ENCODE measurements at regions not wholly inside any gene's neighbourhood (a gene's known extent, or its start where the extent isn't known, plus 50 kb on each side); places are given as distances from the start of the nearest gene placed in this dataset.

- no TSS peak for BruUV-seq (replicated peaks)
- no peak overlapping the region for H3K4me3 Mint-ChIP-seq (ENCODE audit: low read depth, unreplicated experiment)
- H3K27me3 Mint-ChIP-seq (ENCODE audit: unreplicated experiment), result no peaks in the 10 kb centered on the region
- H3K27ac Mint-ChIP-seq (ENCODE audit: unreplicated experiment), result no peak overlapping the region
- no peaks in the 10 kb centered on the region for H3K4me1 Mint-ChIP-seq (ENCODE audit: low read depth, unreplicated experiment)
- no peaks in the 10 kb centered on the region for H3K36me3 Mint-ChIP-seq (ENCODE audit: insufficient read depth, unreplicated experiment)
- intact Hi-C loops (cut with micrococcal nuclease; ENCODE audit: unreplicated experiment), result no loop called here
- no peaks in the 10 kb centered on the region for H3K9me3 Mint-ChIP-seq (ENCODE audit: low read depth, unreplicated experiment)
- CTCF ChIA-PET, result no interaction called here
- TF ChIP-seq, protein P1, sequence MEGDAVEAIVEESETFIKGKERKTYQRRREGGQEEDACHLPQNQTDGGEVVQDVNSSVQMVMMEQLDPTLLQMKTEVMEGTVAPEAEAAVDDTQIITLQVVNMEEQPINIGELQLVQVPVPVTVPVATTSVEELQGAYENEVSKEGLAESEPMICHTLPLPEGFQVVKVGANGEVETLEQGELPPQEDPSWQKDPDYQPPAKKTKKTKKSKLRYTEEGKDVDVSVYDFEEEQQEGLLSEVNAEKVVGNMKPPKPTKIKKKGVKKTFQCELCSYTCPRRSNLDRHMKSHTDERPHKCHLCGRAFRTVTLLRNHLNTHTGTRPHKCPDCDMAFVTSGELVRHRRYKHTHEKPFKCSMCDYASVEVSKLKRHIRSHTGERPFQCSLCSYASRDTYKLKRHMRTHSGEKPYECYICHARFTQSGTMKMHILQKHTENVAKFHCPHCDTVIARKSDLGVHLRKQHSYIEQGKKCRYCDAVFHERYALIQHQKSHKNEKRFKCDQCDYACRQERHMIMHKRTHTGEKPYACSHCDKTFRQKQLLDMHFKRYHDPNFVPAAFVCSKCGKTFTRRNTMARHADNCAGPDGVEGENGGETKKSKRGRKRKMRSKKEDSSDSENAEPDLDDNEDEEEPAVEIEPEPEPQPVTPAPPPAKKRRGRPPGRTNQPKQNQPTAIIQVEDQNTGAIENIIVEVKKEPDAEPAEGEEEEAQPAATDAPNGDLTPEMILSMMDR (IDR thresholded peaks at IDR 0.05; ENCODE audit: unreplicated experiment), result no peak
- no peak for DNase-seq
Measured at GRCh38 chr4:158018221-158018830, 154.5 kb downstream of the GASK1B start.

- Mint-ChIP-seq H3K4me3 (ENCODE audit: low read depth, unreplicated experiment) (no peak overlapping the region), H3K36me3 (ENCODE audit: insufficient read depth, unreplicated experiment) (no peaks in the 10 kb centered on the region), H3K4me1 (ENCODE audit: low read depth, unreplicated experiment) (no peaks in the 10 kb centered on the region), H3K9me3 (ENCODE audit: low read depth, unreplicated experiment) (no peaks in the 10 kb centered on the region), H3K27me3 (ENCODE audit: unreplicated experiment) (no peaks in the 10 kb centered on the region), H3K27ac (ENCODE audit: unreplicated experiment) (no peak overlapping the region)
- BruUV-seq (replicated peaks), result no TSS peak
- intact Hi-C loops (cut with micrococcal nuclease; ENCODE audit: unreplicated experiment), result no loop called here
- TF ChIP-seq, protein P1 (IDR thresholded peaks at IDR 0.05; ENCODE audit: unreplicated experiment), result no peak
- CTCF ChIA-PET, result no interaction called here
- DNase-seq, result no peak
Measured at GRCh38 chr4:158016511-158016910, 156.3 kb downstream of the GASK1B start.

DNA sequence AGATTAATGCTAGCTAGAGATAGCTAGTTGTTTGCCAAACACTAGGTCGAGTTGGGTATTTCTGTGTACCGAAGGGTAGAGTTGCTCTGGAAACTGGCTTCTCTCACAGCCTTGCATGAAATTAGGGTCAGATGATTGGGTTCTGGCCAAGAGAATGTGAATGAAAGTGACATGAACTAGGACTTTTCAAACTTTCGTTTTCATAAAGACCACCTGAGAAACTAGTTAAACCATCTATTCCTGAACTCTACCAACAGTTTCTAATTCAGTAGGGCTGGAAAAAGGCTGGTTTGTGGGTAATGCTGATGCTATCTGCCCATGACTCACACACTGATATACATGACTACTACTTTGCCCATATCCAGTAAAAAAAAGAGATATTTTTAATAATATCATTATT is 157.6 kb downstream of the GASK1B start:
- TF ChIP-seq, protein P1 (IDR thresholded peaks at IDR 0.05; ENCODE audit: unreplicated experiment), result no peak
- H3K4me3 Mint-ChIP-seq (ENCODE audit: low read depth, unreplicated experiment), result no peak overlapping the region
- DNase-seq, result no peak
- no peaks in the 10 kb centered on the region for H3K9me3 Mint-ChIP-seq (ENCODE audit: low read depth, unreplicated experiment)
- no TSS peak for BruUV-seq (replicated peaks)
- intact Hi-C loops (cut with micrococcal nuclease; ENCODE audit: unreplicated experiment), result no loop called here
- no peaks in the 10 kb centered on the region for H3K27me3 Mint-ChIP-seq (ENCODE audit: unreplicated experiment)
- CTCF ChIA-PET, result no interaction called here
- H3K4me1 Mint-ChIP-seq (ENCODE audit: low read depth, unreplicated experiment), result no peaks in the 10 kb centered on the region
- no peak overlapping the region for H3K27ac Mint-ChIP-seq (ENCODE audit: unreplicated experiment)
- no peaks in the 10 kb centered on the region for H3K36me3 Mint-ChIP-seq (ENCODE audit: insufficient read depth, unreplicated experiment)

GRCh38 chr4:158013858-158014257 is 159.0 kb downstream of the GASK1B start:
- no peak overlapping the region for H3K27ac Mint-ChIP-seq (ENCODE audit: unreplicated experiment)
- no TSS peak for BruUV-seq (replicated peaks)
- no peaks in the 10 kb centered on the region for H3K27me3 Mint-ChIP-seq (ENCODE audit: unreplicated experiment)
- DNase-seq, result no peak
- no peaks in the 10 kb centered on the region for H3K4me1 Mint-ChIP-seq (ENCODE audit: low read depth, unreplicated experiment)
- H3K4me3 Mint-ChIP-seq (ENCODE audit: low read depth, unreplicated experiment), result no peak overlapping the region
- intact Hi-C loops (cut with micrococcal nuclease; ENCODE audit: unreplicated experiment), result no loop called here
- TF ChIP-seq, protein P1 (IDR thresholded peaks at IDR 0.05; ENCODE audit: unreplicated experiment), result no peak
- H3K36me3 Mint-ChIP-seq (ENCODE audit: insufficient read depth, unreplicated experiment), result no peaks in the 10 kb centered on the region
- H3K9me3 Mint-ChIP-seq (ENCODE audit: low read depth, unreplicated experiment), result no peaks in the 10 kb centered on the region
- CTCF ChIA-PET, result interaction anchor here (0.6 kb wide), 1 partner anchor 8 kb away, joined by 3 read pairs; no protein-coding TSS in a partner anchor

All from Calu3 (cell line).